CD4-positive, CD25-positive, alpha-beta regulatory T cell (primary cell): ENCODE measurements at regions not wholly inside any gene's neighbourhood (a gene's known extent, or its start where the extent isn't known, plus 50 kb on each side); places are given as distances from the start of the nearest gene placed in this dataset.

ENCODE experiments used
- ATAC-seq, 2 donors: fragments of 150-1000 bp; cut with Tn5 transposase; one replicate each; pipeline ENCODE4 v1.10.0; 2021; ENCODE audit warnings: low read depth in 2 of 2, moderate number of reproducible peaks in 2 of 2, moderate library complexity in 1 of 2
- DNase-seq, 3 donors: peaks; one replicate each; pipeline versions ENCODE4 v3.0.0 to v3.0.0-alpha.2; 2012 to 2022; ENCODE audit warnings: mixed read lengths in 1 of 3
- H3K27ac ChIP-seq: one replicate; pipeline ENCODE4 v1.7.0; 2013; ENCODE audit warnings: mild to moderate bottlenecking, low read length; ENCODE audit not compliant: insufficient read depth, poor library complexity, severe bottlenecking
- H3K27me3 ChIP-seq: one replicate; pipeline ENCODE4 v1.7.0; 2013; ENCODE audit warnings: low read length; ENCODE audit not compliant: control insufficient read depth, insufficient read depth
- H3K36me3 ChIP-seq: one replicate; pipeline ENCODE4 v1.7.0; 2013; ENCODE audit warnings: mild to moderate bottlenecking, low read length, moderate library complexity; ENCODE audit not compliant: control insufficient read depth, insufficient read depth
- H3K4me1 ChIP-seq: 2 replicates; pipeline ENCODE4 v1.7.0; 2013; ENCODE audit warnings: mild to moderate bottlenecking, low read length; ENCODE audit not compliant: insufficient read depth, control insufficient read depth, poor library complexity, severe bottlenecking
- H3K4me3 ChIP-seq: one replicate; pipeline ENCODE4 v1.7.0; 2013; ENCODE audit warnings: low read depth, mild to moderate bottlenecking, low read length, moderate library complexity
- H3K9me3 ChIP-seq, 2 experiments: 1 replicate in 1 of 2; 2 replicates in 1 of 2; pipeline ENCODE4 v1.7.0; 2013; ENCODE audit warnings: low read length in 2 of 2, mild to moderate bottlenecking in 1 of 2, moderate library complexity in 1 of 2; ENCODE audit not compliant: control insufficient read depth in 2 of 2
- H3K27ac Mint-ChIP-seq, 3 donors: one replicate each; pipeline ENCODE4 v1.8.0; 2020 to 2022; ENCODE audit warnings: mild to moderate bottlenecking in 3 of 3, mixed read lengths in 3 of 3, moderate library complexity in 2 of 3
- H3K27me3 Mint-ChIP-seq: one replicate; pipeline ENCODE4 v1.8.0; 2022; ENCODE audit warnings: mild to moderate bottlenecking, mixed read lengths
- H3K36me3 Mint-ChIP-seq: one replicate; pipeline ENCODE4 v1.8.0; 2020; ENCODE audit warnings: mixed read lengths
- H3K4me1 Mint-ChIP-seq, 4 donors: one replicate each; pipeline ENCODE4 v1.8.0; 2020 to 2022; ENCODE audit warnings: mixed read lengths in 4 of 4, mild to moderate bottlenecking in 1 of 4
- H3K4me3 Mint-ChIP-seq, 4 donors: one replicate each; pipeline ENCODE4 v1.8.0; 2020 to 2022; ENCODE audit warnings: mild to moderate bottlenecking in 4 of 4, mixed read lengths in 4 of 4, moderate library complexity in 3 of 4
- H3K9me3 Mint-ChIP-seq, 7 donors: one replicate each; pipeline ENCODE4 v1.8.0; 2020 to 2022; ENCODE audit warnings: mixed read lengths in 7 of 7, mild to moderate bottlenecking in 3 of 7, moderate library complexity in 2 of 7

DNA sequence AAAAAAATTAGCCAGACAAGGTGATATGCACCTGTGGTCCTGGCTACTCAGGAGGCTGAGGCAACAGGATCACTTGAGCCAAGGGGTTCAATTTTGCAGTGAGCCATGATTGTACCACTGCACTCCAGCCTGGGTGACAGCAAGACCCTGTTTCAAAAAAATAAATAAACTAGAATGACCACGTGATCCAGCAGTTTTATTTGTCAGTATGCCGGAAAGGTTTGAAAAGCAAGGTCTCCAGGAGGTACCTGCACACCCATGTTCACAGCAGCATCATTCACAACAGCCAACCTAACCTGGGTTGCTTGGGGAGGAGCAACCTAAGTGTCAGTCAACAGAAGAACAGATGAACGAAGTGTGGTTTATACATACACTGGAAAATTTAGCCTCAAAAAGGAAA, 78.7 kb upstream of the SEPTIN5 start:
- ATAC-seq = no peak
- Histone ChIP-seq H3K27ac (no peak overlapping the region), H3K36me3 (no peaks in the 10 kb centered on the region), H3K4me1 (no peaks in the 10 kb centered on the region), H3K9me3 (no peaks in the 10 kb centered on the region), H3K4me3 (no peak overlapping the region), H3K27me3 (no peaks in the 10 kb centered on the region)
- H3K27me3 Mint-ChIP-seq = peaks cover 11% of the 10 kb centered on the region
- H3K36me3 Mint-ChIP-seq = no peaks in the 10 kb centered on the region
- no peak overlapping the region for H3K4me3 Mint-ChIP-seq
- no peak overlapping the region for H3K27ac Mint-ChIP-seq
- H3K9me3 Mint-ChIP-seq = no peaks in the 10 kb centered on the region
- no peak for DNase-seq
- H3K4me1 Mint-ChIP-seq = no peaks in the 10 kb centered on the region

GRCh38 chr22:19636696-19637407, 77.5 kb upstream of the SEPTIN5 start:
- H3K4me3 Mint-ChIP-seq = no peak overlapping the region
- Histone ChIP-seq H3K4me3 (no peak overlapping the region), H3K27me3 (no peaks in the 10 kb centered on the region), H3K36me3 (no peaks in the 10 kb centered on the region), H3K9me3 (no peaks in the 10 kb centered on the region), H3K4me1 (no peaks in the 10 kb centered on the region), H3K27ac (no peak overlapping the region)
- DNase-seq (no peak), ATAC-seq (no peak)
- peaks cover 12% of the 10 kb centered on the region for H3K27me3 Mint-ChIP-seq
- H3K27ac Mint-ChIP-seq = peak overlapping the region in 1 of 3 donors; percentile 67
- H3K36me3 Mint-ChIP-seq = no peaks in the 10 kb centered on the region
- no peaks in the 10 kb centered on the region for H3K4me1 Mint-ChIP-seq
- H3K9me3 Mint-ChIP-seq = no peaks in the 10 kb centered on the region

DNA sequence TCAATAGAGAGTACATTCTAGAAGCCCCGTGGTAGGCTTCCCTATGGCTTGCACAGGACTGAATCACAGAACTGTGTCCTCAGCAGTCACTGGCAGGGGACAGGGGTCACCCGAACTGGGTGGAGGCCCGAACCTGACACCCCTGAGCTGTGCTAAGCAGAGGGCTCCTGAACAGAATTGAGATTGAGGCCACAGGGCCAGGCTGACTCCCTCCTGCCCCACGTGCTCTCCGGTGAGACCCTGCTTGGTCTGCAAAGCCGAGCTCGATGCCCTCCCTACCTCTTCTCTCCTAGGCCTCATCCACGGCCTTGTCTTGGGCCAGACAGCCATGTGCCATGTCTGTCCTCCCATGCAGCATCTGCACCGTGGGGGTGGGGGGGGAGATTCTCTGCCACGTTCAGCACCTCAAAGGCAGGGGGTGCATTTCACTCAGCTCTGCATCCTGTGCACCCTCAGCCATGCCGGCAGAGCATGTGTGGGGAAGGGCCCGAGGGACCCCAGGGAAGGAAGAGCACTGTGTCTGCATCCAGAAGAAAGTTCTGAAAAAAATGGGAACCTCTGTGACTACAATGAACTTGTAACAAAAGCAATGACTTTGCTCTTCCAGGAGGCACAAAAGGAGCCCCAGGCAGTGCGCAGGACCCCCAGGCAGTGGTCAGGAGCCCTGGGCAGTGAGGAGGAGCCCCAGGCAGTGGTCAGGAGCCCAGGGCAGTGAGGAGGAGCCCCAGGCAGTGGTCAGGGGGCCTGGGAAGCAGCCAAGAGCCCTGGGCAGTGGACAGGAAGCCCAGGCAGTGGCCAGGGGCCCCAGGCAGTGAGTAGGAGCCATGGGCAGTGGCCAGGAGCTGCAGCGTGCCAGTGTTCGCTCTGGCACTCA, 76.7 kb upstream of the SEPTIN5 start:
- H3K36me3 ChIP-seq = no peaks in the 10 kb centered on the region
- ATAC-seq (no peak), DNase-seq (no peak)
- Mint-ChIP-seq H3K27ac (peak overlapping the region in 1 of 3 donors; percentile 46), H3K9me3 (no peaks in the 10 kb centered on the region), H3K36me3 (no peaks in the 10 kb centered on the region), H3K4me1 (no peaks in the 10 kb centered on the region), H3K4me3 (no peak overlapping the region), H3K27me3 (peaks cover 10% of the 10 kb centered on the region)
- H3K4me3 ChIP-seq = no peak overlapping the region
- no peak overlapping the region for H3K27ac ChIP-seq
- no peaks in the 10 kb centered on the region for H3K9me3 ChIP-seq
- no peaks in the 10 kb centered on the region for H3K27me3 ChIP-seq
- no peaks in the 10 kb centered on the region for H3K4me1 ChIP-seq

- no peak overlapping the region for H3K4me3 Mint-ChIP-seq
- no peak overlapping the region for H3K27ac ChIP-seq
- H3K27ac Mint-ChIP-seq = no peak overlapping the region
- no peaks in the 10 kb centered on the region for H3K9me3 ChIP-seq
- no peaks in the 10 kb centered on the region for H3K27me3 ChIP-seq
- no peaks in the 10 kb centered on the region for H3K4me1 ChIP-seq
- H3K4me3 ChIP-seq = no peak overlapping the region
- H3K27me3 Mint-ChIP-seq = peaks cover 10% of the 10 kb centered on the region
- ATAC-seq (no peak), DNase-seq (no peak)
- no peaks in the 10 kb centered on the region for H3K36me3 ChIP-seq
- no peaks in the 10 kb centered on the region for H3K4me1 Mint-ChIP-seq
- H3K36me3 Mint-ChIP-seq = no peaks in the 10 kb centered on the region
- no peaks in the 10 kb centered on the region for H3K9me3 Mint-ChIP-seq
These were observed 75.9 kb upstream of the SEPTIN5 start for GRCh38 chr22:19638282-19639015.

DNA sequence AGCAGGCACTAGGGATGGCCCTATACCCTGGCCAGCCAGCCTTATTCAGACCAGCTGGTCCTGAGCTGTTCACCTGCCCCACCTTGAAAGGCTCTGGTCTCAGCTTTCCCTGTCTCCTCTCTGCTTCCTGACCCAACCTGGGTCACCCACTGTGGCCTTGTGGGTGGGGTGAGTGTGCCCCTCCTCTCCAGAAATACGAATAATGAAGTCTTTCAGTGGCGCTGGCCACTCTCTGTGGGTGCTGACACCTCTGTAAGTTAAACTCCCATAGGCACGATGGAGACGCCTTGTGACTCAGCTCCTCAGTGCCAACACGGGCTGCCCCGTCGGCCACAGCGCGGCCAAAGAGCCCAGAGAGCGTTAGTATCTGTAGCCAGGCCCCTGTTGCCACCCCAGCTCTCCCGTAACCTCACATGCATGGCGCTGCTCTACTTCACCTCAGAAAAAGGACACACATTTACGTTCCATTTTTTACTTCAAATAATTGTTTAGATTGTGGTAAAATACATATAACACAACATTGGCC, 74.6 kb upstream of the SEPTIN5 start:
- H3K36me3 ChIP-seq = no peaks in the 10 kb centered on the region
- Mint-ChIP-seq H3K36me3 (no peaks in the 10 kb centered on the region), H3K9me3 (no peaks in the 10 kb centered on the region), H3K4me3 (no peak overlapping the region), H3K27ac (no peak overlapping the region), H3K27me3 (peaks cover 10% of the 10 kb centered on the region), H3K4me1 (no peaks in the 10 kb centered on the region)
- no peaks in the 10 kb centered on the region for H3K9me3 ChIP-seq
- H3K27ac ChIP-seq = no peak overlapping the region
- H3K4me3 ChIP-seq = no peak overlapping the region
- no peak for DNase-seq
- no peaks in the 10 kb centered on the region for H3K27me3 ChIP-seq
- no peaks in the 10 kb centered on the region for H3K4me1 ChIP-seq
- no peak for ATAC-seq

- peaks cover 12% of the 10 kb centered on the region for H3K27me3 Mint-ChIP-seq
- no peaks in the 10 kb centered on the region for H3K4me1 Mint-ChIP-seq
- H3K36me3 Mint-ChIP-seq = no peaks in the 10 kb centered on the region
- H3K4me3 Mint-ChIP-seq = no peak overlapping the region
- ATAC-seq (no peak), DNase-seq (no peak)
- Histone ChIP-seq H3K27ac (no peak overlapping the region), H3K4me1 (no peaks in the 10 kb centered on the region), H3K27me3 (no peaks in the 10 kb centered on the region), H3K9me3 (no peaks in the 10 kb centered on the region), H3K36me3 (no peaks in the 10 kb centered on the region), H3K4me3 (no peak overlapping the region)
- no peaks in the 10 kb centered on the region for H3K9me3 Mint-ChIP-seq
- H3K27ac Mint-ChIP-seq = no peak overlapping the region
These were observed 74.0 kb upstream of the SEPTIN5 start for GRCh38 chr22:19640306-19640705.

DNA sequence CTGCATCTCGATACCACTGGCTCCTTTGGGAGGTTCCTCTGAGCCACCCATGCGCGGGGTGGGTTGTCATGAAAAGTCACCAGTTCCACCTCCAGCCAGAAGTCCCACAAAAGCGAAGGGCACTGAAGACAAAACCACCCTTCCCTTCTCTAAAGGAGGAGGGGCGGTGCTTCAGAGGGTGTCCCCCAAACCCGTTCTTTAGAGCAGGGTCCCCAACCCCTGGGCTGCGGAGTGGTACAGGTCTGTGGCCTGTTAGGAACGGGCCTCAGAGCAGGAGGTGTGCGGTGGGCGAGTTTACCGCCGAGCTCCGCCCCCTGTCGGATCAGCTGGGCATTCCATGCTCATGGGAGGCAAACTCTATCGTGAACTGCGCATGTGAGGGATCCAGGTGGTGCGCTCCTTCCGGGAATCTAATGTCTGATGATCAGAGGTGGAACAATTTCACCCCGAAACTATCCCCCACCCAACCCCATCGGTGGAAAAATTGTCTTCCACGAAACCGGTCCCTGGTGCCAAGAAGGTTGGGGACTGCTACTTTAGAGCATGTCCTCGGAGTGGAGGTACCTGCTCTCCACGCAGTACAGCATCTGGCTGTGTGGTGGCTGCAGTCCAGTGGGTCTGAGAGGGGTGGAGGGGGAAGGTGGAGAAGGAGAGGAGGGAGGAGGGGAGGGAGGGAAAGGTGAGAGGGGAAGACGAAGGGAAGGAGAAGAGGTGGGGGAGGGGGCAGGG, 72.9 kb upstream of the SEPTIN5 start:
- Mint-ChIP-seq H3K27me3 (peaks cover 17% of the 10 kb centered on the region), H3K9me3 (peaks cover 0 to 2% (median 0%) of the 10 kb centered on the region in 7 donors), H3K36me3 (no peaks in the 10 kb centered on the region), H3K27ac (no peak overlapping the region), H3K4me3 (no peak overlapping the region), H3K4me1 (no peaks in the 10 kb centered on the region)
- Histone ChIP-seq H3K9me3 (no peaks in the 10 kb centered on the region), H3K36me3 (no peaks in the 10 kb centered on the region), H3K27me3 (no peaks in the 10 kb centered on the region), H3K27ac (no peak overlapping the region), H3K4me1 (no peaks in the 10 kb centered on the region), H3K4me3 (no peak overlapping the region)
- ATAC-seq = no peak
- DNase-seq = no peak
